GM10248 (cell line): ENCODE measurements at regions not wholly inside any gene's neighbourhood (a gene's known extent, or its start where the extent isn't known, plus 50 kb on each side); places are given as distances from the start of the nearest gene placed in this dataset.

Source experiments
- CTCF ChIA-PET: fragments of 300-600 bp; sonication (Branson Sonifier 250); formaldehyde crosslinking; extraction: SDS; loops from one replicate; lab custom pipeline; 2021; ENCODE audit warnings: antibody characterized with exemption; lab: Yijun Ruan, JAX
- POLR2A ChIA-PET: fragments of 350-650 bp; sonication (Branson Sonifier 250); formaldehyde crosslinking; extraction: SDS; loops from one replicate; lab custom pipeline; 2020; ENCODE audit warnings: antibody characterized with exemption; lab: Yijun Ruan, JAX
- DNase-seq: peaks from one replicate; pipeline ENCODE4 v3.0.0; 2012; ENCODE audit errors: extremely low spot score
- TF ChIP-seq, protein P1 (sequence below): IDR thresholded peaks from 2 replicates; pipeline ENCODE4 v1.5.1; 2012; ENCODE audit warnings: mild to moderate bottlenecking, low read depth; ENCODE audit errors: extremely low read depth, missing control alignments, control extremely low read depth

DNA sequence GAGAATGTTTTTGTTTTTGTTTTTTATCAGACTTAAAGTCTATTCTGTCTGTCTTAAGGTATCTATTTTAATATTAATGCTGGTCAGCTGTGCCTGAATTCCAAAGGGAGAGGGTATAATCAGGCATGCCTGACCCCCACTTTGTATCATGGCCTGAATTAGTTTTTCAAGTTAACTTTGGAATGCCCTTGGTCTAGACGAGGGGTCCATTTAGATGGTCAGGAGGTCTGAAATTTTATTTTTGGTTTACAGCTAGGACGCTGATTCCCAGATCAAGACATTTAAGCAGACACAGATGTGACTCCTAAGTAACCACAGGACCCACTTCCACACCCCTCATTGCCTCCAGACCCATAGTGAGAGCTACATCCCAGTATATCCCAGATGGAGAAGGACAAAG lies 189.5 kb downstream of the ARHGAP12 start:
- ChIA-PET CTCF (interaction anchor here (0.7 to 1.7 kb wide), 2 partner anchors 10 to 15 kb away, joined by 3 to 5 read pairs; no protein-coding TSS in a partner anchor), POLR2A (no interaction called here)
- TF ChIP-seq, protein P1, sequence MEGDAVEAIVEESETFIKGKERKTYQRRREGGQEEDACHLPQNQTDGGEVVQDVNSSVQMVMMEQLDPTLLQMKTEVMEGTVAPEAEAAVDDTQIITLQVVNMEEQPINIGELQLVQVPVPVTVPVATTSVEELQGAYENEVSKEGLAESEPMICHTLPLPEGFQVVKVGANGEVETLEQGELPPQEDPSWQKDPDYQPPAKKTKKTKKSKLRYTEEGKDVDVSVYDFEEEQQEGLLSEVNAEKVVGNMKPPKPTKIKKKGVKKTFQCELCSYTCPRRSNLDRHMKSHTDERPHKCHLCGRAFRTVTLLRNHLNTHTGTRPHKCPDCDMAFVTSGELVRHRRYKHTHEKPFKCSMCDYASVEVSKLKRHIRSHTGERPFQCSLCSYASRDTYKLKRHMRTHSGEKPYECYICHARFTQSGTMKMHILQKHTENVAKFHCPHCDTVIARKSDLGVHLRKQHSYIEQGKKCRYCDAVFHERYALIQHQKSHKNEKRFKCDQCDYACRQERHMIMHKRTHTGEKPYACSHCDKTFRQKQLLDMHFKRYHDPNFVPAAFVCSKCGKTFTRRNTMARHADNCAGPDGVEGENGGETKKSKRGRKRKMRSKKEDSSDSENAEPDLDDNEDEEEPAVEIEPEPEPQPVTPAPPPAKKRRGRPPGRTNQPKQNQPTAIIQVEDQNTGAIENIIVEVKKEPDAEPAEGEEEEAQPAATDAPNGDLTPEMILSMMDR: no peak
- no peak for DNase-seq

- CTCF ChIA-PET: interaction anchor here (0.8 to 1.0 kb wide), 2 partner anchors 14 to 37 kb away, joined by 3 read pairs; no protein-coding TSS in a partner anchor
- POLR2A ChIA-PET: no interaction called here
- TF ChIP-seq, protein P1: no peak
- DNase-seq: no peak
Observed at GRCh38 chr10:31731711-31732110, 196.9 kb downstream of the ARHGAP12 start.

GRCh38 chr10:31730776-31731175 lies 197.9 kb downstream of the ARHGAP12 start:
- no peak for DNase-seq
- TF ChIP-seq, protein P1: no peak
- CTCF ChIA-PET: no interaction called here
- POLR2A ChIA-PET: no interaction called here

- CTCF ChIA-PET: interaction anchor here (1.5 to 2.2 kb wide), 2 partner anchors 17 to 41 kb away, joined by 6 to 8 read pairs; no protein-coding TSS in a partner anchor
- DNase-seq: no peak
- TF ChIP-seq, protein P1: no peak
- POLR2A ChIA-PET: no interaction called here
Observed at GRCh38 chr10:31728698-31729224, 199.9 kb downstream of the ARHGAP12 start.

GRCh38 chr10:31725436-31725835 lies 203.2 kb downstream of the ARHGAP12 start:
- ChIA-PET CTCF (no interaction called here), POLR2A (no interaction called here)
- no peak for DNase-seq
- TF ChIP-seq, protein P1: no peak

DNA sequence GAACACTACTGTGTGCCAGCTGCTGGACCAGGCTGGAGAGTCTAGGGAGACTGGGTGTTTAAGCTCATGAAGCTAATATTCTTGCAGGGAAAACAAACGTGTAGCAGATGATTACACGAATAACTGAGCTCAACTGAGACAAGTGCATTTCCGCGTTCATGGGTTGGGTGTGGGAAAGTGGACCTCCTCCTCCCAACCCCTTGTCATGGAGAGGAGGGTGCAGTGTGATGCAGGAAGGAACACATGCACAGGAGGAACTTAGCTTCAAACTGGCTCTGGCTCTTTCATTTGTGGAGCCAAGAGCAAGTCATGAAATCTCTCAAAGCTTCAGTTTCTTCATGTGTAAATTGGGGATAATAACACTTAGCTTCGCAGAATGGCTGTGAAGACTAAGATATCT lies 204.3 kb downstream of the ARHGAP12 start:
- ChIA-PET POLR2A (no interaction called here), CTCF (interaction anchor here (1.0 to 1.2 kb wide), 3 partner anchors 14 to 46 kb away, joined by 3 to 4 read pairs (median 3); no protein-coding TSS in a partner anchor)
- DNase-seq: no peak
- TF ChIP-seq, protein P1: no peak
